GM18868 (cell line): ENCODE measurements at regions not wholly inside any gene's neighbourhood (a gene's known extent, or its start where the extent isn't known, plus 50 kb on each side); places are given as distances from the start of the nearest gene placed in this dataset.
"Not testable (repeated sequence)": the region's sequence is repeated elsewhere in the genome, so short reads cannot be mapped to it uniquely, and the experiment has no call there.

ENCODE experiments used
- ATAC-seq: cut with Tn5 transposase; IDR thresholded peaks from one replicate; pipeline ENCODE4 v1.9.1; 2021; ENCODE audit warnings: mild to moderate bottlenecking, moderate library complexity; ENCODE audit not compliant: unreplicated experiment

- ATAC-seq: not testable (repeated sequence)
These were observed 67.8 kb downstream of the MRPL36 start for GRCh38 chr5:1731855-1732237.

- ATAC-seq: no peak
These were observed 68.5 kb downstream of the MRPL36 start for GRCh38 chr5:1731091-1731639.

DNA sequence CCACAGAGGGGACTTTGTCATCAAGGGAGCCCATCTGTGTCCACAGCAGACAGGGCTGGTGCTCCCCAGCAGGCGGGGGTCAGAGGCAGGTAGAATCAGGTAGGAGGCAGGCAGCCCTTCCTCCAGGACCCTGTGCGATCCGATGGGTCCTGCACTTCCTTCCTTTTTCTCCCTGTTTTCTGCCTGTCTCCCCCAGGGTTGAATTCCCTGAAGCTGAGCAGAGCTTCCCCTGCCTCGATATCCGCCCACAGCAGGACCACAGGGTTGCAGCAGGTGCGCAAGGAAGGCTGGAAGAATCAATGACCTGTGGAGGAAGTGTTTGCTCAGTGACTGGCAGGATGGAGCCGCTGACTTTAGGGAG lies 69.2 kb downstream of the MRPL36 start:
- ATAC-seq: no peak

GRCh38 chr5:1729641-1730486 lies 69.8 kb downstream of the MRPL36 start:
- ATAC-seq: no peak

DNA sequence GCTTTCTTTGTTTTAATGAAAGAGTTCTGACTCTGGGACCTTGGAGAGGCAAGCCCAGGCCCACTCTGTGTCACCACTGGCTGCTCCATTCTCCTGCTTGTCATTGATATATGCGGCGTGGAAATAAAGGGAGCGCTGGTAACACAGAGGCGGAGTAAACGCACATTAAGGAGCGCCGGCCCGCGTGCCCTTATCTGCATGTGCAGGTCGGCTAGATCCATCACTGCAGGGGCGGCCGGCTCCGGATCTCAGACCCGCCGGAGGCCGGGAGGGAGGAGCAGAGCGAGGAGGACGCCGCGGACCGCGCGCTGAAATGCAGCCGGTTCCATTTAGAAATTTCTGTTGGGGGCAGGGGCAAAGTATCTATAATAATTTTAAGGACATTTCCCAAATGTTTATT lies 70.8 kb downstream of the MRPL36 start:
- ATAC-seq: no peak

- no peak for ATAC-seq
These were observed 72.1 kb downstream of the MRPL36 start for GRCh38 chr5:1727571-1727970.

DNA sequence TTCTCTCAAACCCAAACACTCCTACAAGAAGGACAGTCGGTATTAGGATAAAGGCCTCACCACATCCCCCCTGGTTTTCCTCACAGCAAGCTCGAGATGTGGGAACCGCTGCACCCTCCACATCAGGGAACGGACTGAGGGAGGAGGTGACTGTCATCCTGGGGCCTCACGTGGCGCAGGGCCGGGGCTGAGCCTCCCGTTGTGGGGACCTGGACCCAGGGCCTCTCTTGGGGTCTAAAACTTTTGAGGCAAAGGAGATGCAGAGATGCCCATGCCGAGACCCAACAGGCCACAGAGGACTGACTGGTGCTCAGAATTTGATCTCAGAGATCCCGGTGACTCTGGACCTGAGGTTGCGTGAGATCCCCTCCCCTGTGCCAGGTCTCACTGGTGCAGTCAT lies 72.7 kb downstream of the MRPL36 start:
- ATAC-seq: no peak

- ATAC-seq: no peak
These were observed 73.2 kb downstream of the MRPL36 start for GRCh38 chr5:1726469-1726865.

DNA sequence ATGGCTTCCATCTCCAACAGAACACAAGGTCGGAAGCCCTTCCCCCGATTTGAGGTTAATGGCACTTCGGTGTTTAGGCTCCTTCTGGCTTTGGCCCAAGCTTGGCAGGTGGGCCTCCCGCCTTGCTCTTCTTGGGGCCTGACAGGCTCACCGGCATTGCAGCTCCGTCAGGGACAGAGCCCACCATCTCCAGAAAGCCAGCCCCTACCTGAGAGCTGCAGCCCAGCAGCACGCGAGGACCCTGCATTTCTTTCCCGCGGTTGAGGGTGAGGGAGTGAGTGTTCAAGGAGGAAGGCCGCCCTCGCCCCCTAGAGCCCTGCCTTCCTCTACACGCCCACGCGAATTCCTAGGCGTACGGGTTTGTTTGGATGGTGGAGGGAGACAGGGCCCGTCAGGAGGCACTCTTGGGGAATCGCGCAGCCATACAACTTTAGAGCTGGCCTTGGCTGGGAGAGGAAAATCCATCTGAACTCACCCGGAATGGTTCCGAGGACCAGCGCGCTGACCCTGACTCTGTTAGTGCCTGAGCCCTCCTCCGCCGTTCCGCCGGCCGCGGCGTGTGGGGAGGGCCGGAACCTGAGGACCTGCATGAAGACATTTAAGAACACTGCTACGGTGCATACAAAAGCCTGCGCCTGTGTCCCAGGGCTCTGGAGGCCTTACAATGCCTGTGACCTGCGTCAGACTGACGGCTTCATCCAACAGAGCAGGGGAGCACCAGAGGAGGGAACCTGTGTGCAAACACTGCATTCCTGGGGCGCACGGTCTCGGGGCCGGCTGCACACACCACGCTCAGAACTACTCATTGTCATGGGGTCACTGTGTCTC lies 73.8 kb downstream of the MRPL36 start:
- ATAC-seq: no peak

DNA sequence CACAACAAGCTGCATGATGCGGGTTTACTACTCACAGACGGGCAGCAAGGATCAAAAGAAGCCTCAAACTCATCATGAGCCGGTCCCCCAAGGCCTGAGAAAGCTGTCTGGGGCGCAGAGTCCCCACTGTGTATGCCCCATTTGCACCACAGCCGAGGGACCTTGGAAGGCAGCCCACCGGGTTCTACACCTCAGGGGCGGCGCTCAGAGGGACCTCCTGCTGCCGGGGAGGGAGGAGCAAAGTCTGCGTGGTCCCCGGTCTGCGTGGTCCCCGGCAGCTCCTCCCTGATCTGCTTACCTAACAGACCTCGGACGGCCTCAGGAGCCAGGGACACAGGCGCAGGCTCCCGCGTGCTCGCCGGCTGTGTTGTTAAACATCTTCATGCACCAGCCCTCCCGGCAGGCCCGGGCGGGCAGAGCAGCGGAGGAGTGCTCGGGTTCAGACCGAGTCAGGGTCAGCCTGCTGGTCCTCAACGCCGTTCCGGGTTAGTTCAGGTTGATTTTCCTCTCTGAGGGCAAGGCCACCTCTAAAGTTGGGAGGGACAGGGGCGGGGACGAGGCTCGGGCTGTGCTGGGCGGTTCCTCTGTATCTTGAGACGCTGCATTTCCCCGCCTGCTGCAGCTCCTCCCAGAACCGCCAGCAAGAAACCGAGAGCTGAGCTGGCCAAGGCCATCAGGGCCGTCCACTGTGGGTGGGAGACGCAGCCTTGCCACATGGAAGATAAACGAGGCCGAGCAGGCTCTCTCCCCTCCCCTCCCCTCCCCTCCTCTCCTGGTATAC lies 74.6 kb downstream of the MRPL36 start:
- no peak for ATAC-seq

GRCh38 chr5:1723957-1724821 lies 75.4 kb downstream of the MRPL36 start:
- no peak for ATAC-seq

- ATAC-seq: no peak
These were observed 76.2 kb downstream of the MRPL36 start for GRCh38 chr5:1723476-1723875.

DNA sequence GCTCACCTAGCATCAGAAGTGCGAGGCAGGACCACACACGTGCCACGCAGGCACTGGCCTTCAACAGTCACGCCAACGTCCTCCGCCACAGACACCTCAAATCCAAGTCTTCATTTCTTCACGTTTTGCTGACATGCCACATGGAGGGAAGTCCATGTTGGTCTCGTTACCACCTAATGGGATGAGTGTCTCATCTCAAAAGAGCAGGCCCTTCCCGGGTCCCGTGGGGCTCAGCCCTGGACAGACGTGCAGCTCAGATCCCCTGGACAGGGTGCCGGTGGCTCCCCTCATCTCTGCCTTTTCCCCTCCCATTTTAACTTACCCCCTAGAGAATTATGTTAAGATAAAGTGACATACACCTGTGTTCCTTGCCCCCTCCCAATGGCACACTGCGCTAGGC lies 76.8 kb downstream of the MRPL36 start:
- no peak for ATAC-seq

DNA sequence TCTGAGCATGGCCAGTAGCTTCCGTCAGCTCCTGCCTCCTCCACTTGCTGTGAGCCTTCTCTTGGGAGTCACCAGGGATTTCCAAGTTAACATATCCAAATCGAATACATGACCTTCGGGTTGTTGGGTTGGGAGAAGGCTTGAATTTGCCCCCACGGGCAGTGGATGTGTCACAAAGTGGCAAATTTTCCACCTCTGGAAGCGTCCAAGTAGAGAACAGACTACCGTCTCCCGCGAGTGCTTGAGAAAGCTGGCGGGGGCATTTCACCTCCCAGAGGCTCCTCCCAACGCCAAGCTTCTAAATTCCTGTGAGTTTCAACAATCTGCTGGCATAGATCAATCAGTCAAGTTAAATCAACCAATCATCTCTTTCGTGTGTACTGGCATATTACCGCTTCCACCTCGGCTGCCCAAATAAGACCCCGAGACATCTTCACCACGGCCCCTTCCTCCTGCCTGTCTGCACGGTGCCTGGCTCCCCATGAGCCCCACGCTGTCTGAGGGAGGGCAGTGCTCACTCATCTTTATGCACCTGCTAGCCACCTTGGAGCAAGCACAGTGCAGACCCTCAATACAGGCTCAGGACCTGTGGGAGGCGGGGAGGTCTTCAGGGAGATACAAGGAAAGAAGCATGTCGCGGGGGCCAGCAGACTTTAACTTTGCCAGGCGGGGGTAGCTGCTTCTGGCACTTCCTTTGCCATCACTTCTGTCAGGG lies 79.1 kb downstream of the MRPL36 start:
- ATAC-seq: no peak

- no peak for ATAC-seq
These were observed 79.8 kb downstream of the MRPL36 start for GRCh38 chr5:1719860-1720259.

DNA sequence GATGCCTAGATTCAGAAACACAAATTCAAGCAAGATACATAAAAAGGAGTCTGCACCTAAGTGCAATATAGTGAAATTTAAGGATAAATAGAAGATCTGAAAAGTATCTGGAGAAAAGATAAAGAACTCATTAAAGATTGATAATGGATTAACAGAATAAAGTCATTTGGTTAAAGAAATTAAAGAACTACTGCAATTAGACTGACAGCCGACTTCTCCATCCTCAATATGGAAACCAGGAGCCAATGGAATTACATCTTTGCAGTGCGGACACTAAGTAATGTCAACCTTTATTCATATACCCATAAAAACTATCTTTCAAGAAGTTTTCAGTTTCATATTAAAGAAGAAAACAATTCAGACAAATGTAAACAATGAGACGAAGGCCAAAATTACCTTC lies 81.0 kb downstream of the MRPL36 start:
- no peak for ATAC-seq

DNA sequence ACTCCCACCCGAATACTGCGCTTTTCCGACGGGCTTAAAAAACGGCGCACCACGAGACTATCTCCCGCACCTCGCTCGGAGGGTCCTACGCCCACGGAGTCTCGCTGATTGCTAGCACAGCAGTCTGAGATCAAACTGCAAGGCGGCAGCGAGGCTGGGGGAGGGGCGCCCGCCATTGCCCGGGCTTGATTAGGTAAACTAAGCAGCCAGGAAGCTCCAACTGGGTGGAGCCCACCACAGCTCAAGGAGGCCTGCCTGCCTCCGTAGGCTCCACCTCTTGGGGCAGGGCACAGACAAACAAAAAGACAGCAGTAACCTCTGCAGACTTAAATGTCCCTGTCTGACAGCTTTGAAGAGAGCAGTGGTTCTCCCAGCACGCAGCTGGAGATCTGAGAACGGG lies 89.5 kb downstream of the MRPL36 start:
- ATAC-seq: not testable (repeated sequence)

DNA sequence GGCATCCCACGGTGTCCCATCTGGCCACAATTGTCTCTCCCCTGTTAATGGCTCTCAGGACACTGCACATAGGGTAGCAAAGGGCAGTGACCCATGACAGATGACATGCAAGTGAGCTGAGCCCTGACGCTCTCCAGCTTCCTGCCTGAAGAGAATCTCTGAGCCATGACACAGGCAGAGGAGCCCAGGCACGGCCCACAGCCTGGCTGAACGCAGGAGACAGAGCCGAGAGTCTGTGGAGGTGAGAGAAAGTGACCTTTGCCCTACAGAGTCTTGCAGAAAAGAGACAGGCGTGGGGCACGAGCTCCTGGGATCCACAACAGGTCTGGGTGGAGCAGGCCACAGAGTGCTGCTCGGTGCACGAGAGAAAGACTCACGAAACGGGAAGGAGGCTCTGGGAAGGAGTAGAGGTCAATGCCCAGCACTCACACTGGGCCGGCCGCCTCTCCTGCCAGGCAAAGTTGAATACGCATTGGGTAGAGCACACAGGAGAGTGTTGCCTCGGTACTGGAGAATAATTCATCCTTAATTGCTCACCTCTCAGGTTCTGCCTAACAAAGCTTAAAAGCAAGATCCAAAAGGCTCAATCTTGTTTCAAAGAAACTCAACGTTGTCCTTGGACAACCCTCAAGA lies 90.3 kb downstream of the MRPL36 start:
- no peak for ATAC-seq

GRCh38 chr5:1708592-1709141 lies 91.0 kb downstream of the MRPL36 start:
- ATAC-seq: no peak
